Neuronal stem cell (in vitro differentiated cells): ENCODE measurements at regions not wholly inside any gene's neighbourhood (a gene's known extent, or its start where the extent isn't known, plus 50 kb on each side); places are given as distances from the start of the nearest gene placed in this dataset.

ENCODE experiments used
- DNase-seq: peaks from one replicate; pipeline ENCODE4 v3.0.0-alpha.2; 2013; ENCODE audit warnings: low spot score
- H2AFZ ChIP-seq: one replicate; pipeline ENCODE4 v1.6.1; 2013; ENCODE audit warnings: mild to moderate bottlenecking, low read length, inconsistent platforms
- H2AK5ac ChIP-seq: 2 replicates; pipeline ENCODE4 v1.6.1; 2013; ENCODE audit warnings: low read depth, mild to moderate bottlenecking, inconsistent platforms, low read length, moderate library complexity, mixed read lengths
- H2BK120ac ChIP-seq: 2 replicates; pipeline ENCODE4 v1.6.1; 2013; ENCODE audit warnings: low read depth, mild to moderate bottlenecking, inconsistent platforms, low read length, moderate library complexity, mixed read lengths
- H2BK12ac ChIP-seq: one replicate; pipeline ENCODE4 v1.6.1; 2013; ENCODE audit warnings: low read length, inconsistent platforms
- H2BK15ac ChIP-seq: 2 replicates; pipeline ENCODE4 v1.6.1; 2013; ENCODE audit warnings: mild to moderate bottlenecking, low read length, inconsistent platforms, mixed read lengths
- H2BK5ac ChIP-seq: one replicate; pipeline ENCODE4 v1.6.1; 2013; ENCODE audit warnings: inconsistent platforms, mild to moderate bottlenecking, low read length, moderate library complexity
- H3K14ac ChIP-seq: one replicate; pipeline ENCODE4 v1.6.1; 2013; ENCODE audit warnings: low read length, inconsistent platforms
- H3K18ac ChIP-seq: 2 replicates; pipeline ENCODE4 v1.6.1; 2013; ENCODE audit warnings: low read length, inconsistent platforms
- H3K23ac ChIP-seq: 2 replicates; pipeline ENCODE4 v1.6.1; 2013; ENCODE audit warnings: low read depth, mild to moderate bottlenecking, mixed read lengths, low read length, inconsistent platforms; ENCODE audit not compliant: poor library complexity
- H3K27ac ChIP-seq: replicated peaks from 3 replicates; pipeline ENCODE4 v1.5.1; 2013; ENCODE audit warnings: low read length, inconsistent platforms
- H3K27me3 ChIP-seq, 3 experiments: 2 replicates each; pipeline ENCODE4 v1.6.1; 2013; ENCODE audit warnings: low read length in 3 of 3, mild to moderate bottlenecking in 2 of 3, inconsistent platforms in 1 of 3, low read depth in 1 of 3, mixed read lengths in 1 of 3, moderate library complexity in 1 of 3; ENCODE audit not compliant: control insufficient read depth in 3 of 3, insufficient read depth in 3 of 3
- H3K36me3 ChIP-seq, 2 donors: replicated peaks in 1 of 2; 2 replicates each; pipeline ENCODE4 v1.6.1; 2013; ENCODE audit warnings: low read length in 2 of 2; ENCODE audit not compliant: control insufficient read depth in 2 of 2, insufficient read depth in 2 of 2
- H3K4ac ChIP-seq: 2 replicates; pipeline ENCODE4 v1.6.1; 2013; ENCODE audit warnings: inconsistent platforms, mild to moderate bottlenecking, low read length, moderate library complexity
- H3K4me1 ChIP-seq, 2 donors: 1 replicate in 1 of 2; 2 replicates in 1 of 2; pipeline ENCODE4 v1.6.1; 2013; ENCODE audit warnings: low read length in 2 of 2, low read depth in 1 of 2; ENCODE audit not compliant: control insufficient read depth in 2 of 2, insufficient read depth in 1 of 2
- H3K4me2 ChIP-seq: one replicate; pipeline ENCODE4 v1.6.1; 2013; ENCODE audit warnings: mild to moderate bottlenecking, low read length, inconsistent platforms; ENCODE audit not compliant: insufficient read depth, poor library complexity, severe bottlenecking
- H3K4me3 ChIP-seq, 2 donors: 2 replicates each; pipeline ENCODE4 v1.5.1; 2013; ENCODE audit warnings: low read length in 2 of 2, mild to moderate bottlenecking in 2 of 2, inconsistent platforms in 1 of 2, moderate library complexity in 1 of 2
- H3K79me1 ChIP-seq: one replicate; pipeline ENCODE4 v1.6.1; 2013; ENCODE audit warnings: low read depth, mild to moderate bottlenecking, inconsistent platforms, low read length, moderate library complexity
- H3K9ac ChIP-seq: one replicate; pipeline ENCODE4 v1.6.1; 2013; ENCODE audit warnings: mild to moderate bottlenecking, low read depth, low read length, inconsistent platforms; ENCODE audit not compliant: poor library complexity
- H3K9me3 ChIP-seq, 2 donors: replicated peaks in 1 of 2; 2 replicates each; pipeline versions ENCODE3 to v1.6.1; 2013; ENCODE audit warnings: low read length in 2 of 2, mild to moderate bottlenecking in 2 of 2, inconsistent platforms in 1 of 2, low read depth in 1 of 2, mixed read lengths in 1 of 2, moderate library complexity in 1 of 2; ENCODE audit not compliant: control insufficient read depth in 2 of 2, insufficient read depth in 1 of 2
- H4K8ac ChIP-seq: one replicate; pipeline ENCODE4 v1.6.1; 2013; ENCODE audit warnings: low read depth, mild to moderate bottlenecking, inconsistent platforms, low read length, moderate library complexity
- H4K91ac ChIP-seq: one replicate; pipeline ENCODE4 v1.6.1; 2013; ENCODE audit warnings: low read length, low read depth, mild to moderate bottlenecking, inconsistent platforms; ENCODE audit not compliant: poor library complexity
- WGBS, 2 donors: extraction: QIAGEN DNeasy Blood & Tissue Kit; methylation state at CpG; one replicate each; pipeline ENCODE4 v1.1.7; 2013; ENCODE audit warnings: missing lambda C conversion rate in 2 of 2, mixed read lengths in 1 of 2; ENCODE audit not compliant: insufficient read length in 2 of 2, insufficient replicate concordance in 1 of 2; ENCODE audit errors: extremely low coverage in 2 of 2; 5-methylcytosine and 5-hydroxymethylcytosine counted together

- no peak overlapping the region for H3K14ac ChIP-seq
- peaks cover 2% of the 10 kb centered on the region for H3K79me1 ChIP-seq
- H3K27ac ChIP-seq = peak overlapping the region; percentile 75
- peak overlapping the region; percentile 99 for H3K23ac ChIP-seq
- no peak overlapping the region for H4K91ac ChIP-seq
- no peak overlapping the region for H4K8ac ChIP-seq
- H3K4me2 ChIP-seq = peak overlapping the region; percentile 72
- H2BK12ac ChIP-seq = peak overlapping the region; percentile 46
- peaks cover 1 to 2% of the 10 kb centered on the region in 2 donors for H3K4me1 ChIP-seq
- peak overlapping the region; percentile 94 to 99 for H3K4me3 ChIP-seq
- H2BK15ac ChIP-seq = peak overlapping the region; percentile 93
- H2AFZ ChIP-seq = peak overlapping the region; percentile 94
- H2BK5ac ChIP-seq = peak overlapping the region; percentile 97
- H3K18ac ChIP-seq = peak overlapping the region; percentile 99
- H3K27me3 ChIP-seq = no peaks in the 10 kb centered on the region
- H3K36me3 ChIP-seq = peaks cover 0 to 12% of the 10 kb centered on the region in 2 donors
- WGBS, 2 donors = no CpG with 5 or more reads among the region's 71 CpGs
- peak overlapping the region; percentile 76 for H2BK120ac ChIP-seq
- peak; percentile 81 for DNase-seq
- no peaks in the 10 kb centered on the region for H3K9me3 ChIP-seq
- H2AK5ac ChIP-seq = peak overlapping the region; percentile 47
- H3K9ac ChIP-seq = peak overlapping the region; percentile 97
- H3K4ac ChIP-seq = peak overlapping the region; percentile 89
Observed at GRCh38 chr1:84077476-84078107, 66.5 kb upstream of the PRKACB start.

- peaks cover 0 to 12% of the 10 kb centered on the region in 2 donors for H3K36me3 ChIP-seq
- H3K23ac ChIP-seq = no peak overlapping the region
- H4K91ac ChIP-seq = no peak overlapping the region
- peaks cover 2% of the 10 kb centered on the region for H3K79me1 ChIP-seq
- no peak overlapping the region for H3K27ac ChIP-seq
- no peak overlapping the region for H2BK15ac ChIP-seq
- H3K9me3 ChIP-seq = peaks cover 2 to 9% of the 10 kb centered on the region in 2 donors
- H4K8ac ChIP-seq = no peak overlapping the region
- no peaks in the 10 kb centered on the region for H3K27me3 ChIP-seq
- H2BK5ac ChIP-seq = no peak overlapping the region
- no peak for DNase-seq
- no peak overlapping the region for H3K9ac ChIP-seq
- peaks cover 1 to 2% of the 10 kb centered on the region in 2 donors for H3K4me1 ChIP-seq
- WGBS, 2 donors = no CpG with 5 or more reads among the region's 3 CpGs
- H2BK120ac ChIP-seq = no peak overlapping the region
- no peak overlapping the region for H3K4ac ChIP-seq
- no peak overlapping the region for H2AFZ ChIP-seq
- no peak overlapping the region for H3K4me3 ChIP-seq
- no peak overlapping the region for H2AK5ac ChIP-seq
- H2BK12ac ChIP-seq = no peak overlapping the region
- H3K4me2 ChIP-seq = no peak overlapping the region
- H3K14ac ChIP-seq = no peak overlapping the region
- H3K18ac ChIP-seq = no peak overlapping the region
Observed at GRCh38 chr1:84073266-84073665, 70.8 kb upstream of the PRKACB start.

GRCh38 chr1:84069236-84069845 is 70.4 kb upstream of the TTLL7 start:
- Histone ChIP-seq H3K4ac (no peak overlapping the region), H3K9ac (no peak overlapping the region), H3K27me3 (no peaks in the 10 kb centered on the region), H2BK15ac (no peak overlapping the region), H2BK120ac (no peak overlapping the region), H3K4me3 (no peak overlapping the region), H2BK5ac (no peak overlapping the region), H2AK5ac (no peak overlapping the region), H3K79me1 (no peaks in the 10 kb centered on the region), H4K8ac (no peak overlapping the region), H4K91ac (no peak overlapping the region), H3K4me1 (no peaks in the 10 kb centered on the region), H2BK12ac (no peak overlapping the region), H3K23ac (no peak overlapping the region), H3K4me2 (no peak overlapping the region), H3K27ac (no peak overlapping the region), H3K36me3 (peaks cover 0 to 6% of the 10 kb centered on the region in 2 donors), H3K18ac (no peak overlapping the region), H2AFZ (no peak overlapping the region), H3K14ac (no peak overlapping the region), H3K9me3 (peaks cover 4 to 14% of the 10 kb centered on the region in 2 donors)
- no peak for DNase-seq
- no CpG with 5 or more reads among the region's 2 CpGs for WGBS, 2 donors

- H3K79me1 ChIP-seq = no peaks in the 10 kb centered on the region
- no peak overlapping the region for H2AFZ ChIP-seq
- H3K4ac ChIP-seq = no peak overlapping the region
- no peaks in the 10 kb centered on the region for H3K27me3 ChIP-seq
- H3K36me3 ChIP-seq = no peaks in the 10 kb centered on the region
- H3K4me1 ChIP-seq = no peaks in the 10 kb centered on the region
- no peak overlapping the region for H3K9ac ChIP-seq
- H2BK15ac ChIP-seq = no peak overlapping the region
- H2BK5ac ChIP-seq = no peak overlapping the region
- no CpG with 5 or more reads among the region's 1 CpG for WGBS, 2 donors
- H3K4me3 ChIP-seq = no peak overlapping the region
- no peak overlapping the region for H3K27ac ChIP-seq
- H3K4me2 ChIP-seq = no peak overlapping the region
- no peak for DNase-seq
- no peak overlapping the region for H2BK12ac ChIP-seq
- no peak overlapping the region for H2BK120ac ChIP-seq
- H4K91ac ChIP-seq = no peak overlapping the region
- no peak overlapping the region for H4K8ac ChIP-seq
- H3K23ac ChIP-seq = no peak overlapping the region
- no peak overlapping the region for H3K18ac ChIP-seq
- no peak overlapping the region for H2AK5ac ChIP-seq
- no peak overlapping the region for H3K14ac ChIP-seq
- peaks cover 2% of the 10 kb centered on the region in 2 donors for H3K9me3 ChIP-seq
Observed at GRCh38 chr1:84062496-84062895, 63.6 kb upstream of the TTLL7 start.
